ENCODE measurements at regions not wholly inside any gene's neighbourhood (a gene's known extent, or its start where the extent isn't known, plus 50 kb on each side); places are given as distances from the start of the nearest gene placed in this dataset.

DNA sequence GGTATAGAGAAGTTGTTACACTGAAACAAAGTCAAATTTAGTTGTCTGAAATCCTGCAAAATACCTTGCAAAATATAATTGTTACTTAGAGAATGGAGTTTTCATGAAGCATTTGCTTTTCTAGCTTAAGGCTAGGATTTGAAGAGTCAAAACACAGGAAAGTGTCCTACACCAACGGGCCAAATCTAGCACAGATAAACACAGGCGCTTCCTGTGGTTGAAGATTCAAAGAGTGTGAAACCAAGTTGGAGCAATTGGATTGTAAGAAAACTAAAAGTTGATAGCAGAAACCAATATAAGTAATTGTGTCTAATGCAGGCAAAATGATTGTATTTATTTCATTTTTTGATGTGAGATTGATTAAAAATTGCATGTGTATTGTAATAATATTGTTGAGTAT, 2002.5 kb upstream of the TENM3 start:
- intact Hi-C loops (cut with micrococcal nuclease; ENCODE audit: unreplicated experiment): no loop called here
- CTCF ChIA-PET (ENCODE audit: low intra/inter-chr PET ratio, low total read pairs): no interaction called here
- TF ChIP-seq CREB1 (IDR thresholded peaks at IDR 0.05): no peak
- no peak for TF ChIP-seq CREB1 (CRISPR knock-in tag; IDR thresholded peaks at IDR 0.05)
- no peak for TF ChIP-seq ZNF614 (CRISPR knock-in tag; IDR thresholded peaks at IDR 0.05; ENCODE audit: borderline replicate concordance)
- TF ChIP-seq ETV6 (CRISPR knock-in tag; conservative IDR thresholded peaks at IDR 0.05): no peak
- no peak for TF ChIP-seq KDM5B (CRISPR knock-in tag; IDR thresholded peaks at IDR 0.05; ENCODE audit: borderline replicate concordance)
- TF ChIP-seq, protein P1, sequence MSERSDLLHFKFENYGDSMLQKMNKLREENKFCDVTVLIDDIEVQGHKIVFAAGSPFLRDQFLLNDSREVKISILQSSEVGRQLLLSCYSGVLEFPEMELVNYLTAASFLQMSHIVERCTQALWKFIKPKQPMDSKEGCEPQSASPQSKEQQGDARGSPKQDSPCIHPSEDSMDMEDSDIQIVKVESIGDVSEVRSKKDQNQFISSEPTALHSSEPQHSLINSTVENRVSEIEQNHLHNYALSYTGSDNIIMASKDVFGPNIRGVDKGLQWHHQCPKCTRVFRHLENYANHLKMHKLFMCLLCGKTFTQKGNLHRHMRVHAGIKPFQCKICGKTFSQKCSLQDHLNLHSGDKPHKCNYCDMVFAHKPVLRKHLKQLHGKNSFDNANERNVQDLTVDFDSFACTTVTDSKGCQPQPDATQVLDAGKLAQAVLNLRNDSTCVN (CRISPR knock-in tag; IDR thresholded peaks at IDR 0.05; ENCODE audit: borderline replicate concordance): no peak
- TF ChIP-seq RBM22 (optimal IDR thresholded peaks at IDR 0.05; ENCODE audit: low read length): no peak
- TF ChIP-seq PRMT3 (CRISPR knock-in tag; IDR thresholded peaks at IDR 0.05; ENCODE audit: borderline replicate concordance, low read depth): no peak
- TF ChIP-seq ZNF749 (CRISPR knock-in tag; IDR thresholded peaks at IDR 0.05; ENCODE audit: borderline replicate concordance): no peak
- TF ChIP-seq ZNF672 (CRISPR knock-in tag; IDR thresholded peaks at IDR 0.05): no peak
- TF ChIP-seq ZBTB42 (CRISPR knock-in tag; IDR thresholded peaks at IDR 0.05): no peak
- no peak for TF ChIP-seq TEAD3 (CRISPR knock-in tag; optimal IDR thresholded peaks at IDR 0.05; ENCODE audit: borderline replicate concordance)
- TF ChIP-seq, protein P2, sequence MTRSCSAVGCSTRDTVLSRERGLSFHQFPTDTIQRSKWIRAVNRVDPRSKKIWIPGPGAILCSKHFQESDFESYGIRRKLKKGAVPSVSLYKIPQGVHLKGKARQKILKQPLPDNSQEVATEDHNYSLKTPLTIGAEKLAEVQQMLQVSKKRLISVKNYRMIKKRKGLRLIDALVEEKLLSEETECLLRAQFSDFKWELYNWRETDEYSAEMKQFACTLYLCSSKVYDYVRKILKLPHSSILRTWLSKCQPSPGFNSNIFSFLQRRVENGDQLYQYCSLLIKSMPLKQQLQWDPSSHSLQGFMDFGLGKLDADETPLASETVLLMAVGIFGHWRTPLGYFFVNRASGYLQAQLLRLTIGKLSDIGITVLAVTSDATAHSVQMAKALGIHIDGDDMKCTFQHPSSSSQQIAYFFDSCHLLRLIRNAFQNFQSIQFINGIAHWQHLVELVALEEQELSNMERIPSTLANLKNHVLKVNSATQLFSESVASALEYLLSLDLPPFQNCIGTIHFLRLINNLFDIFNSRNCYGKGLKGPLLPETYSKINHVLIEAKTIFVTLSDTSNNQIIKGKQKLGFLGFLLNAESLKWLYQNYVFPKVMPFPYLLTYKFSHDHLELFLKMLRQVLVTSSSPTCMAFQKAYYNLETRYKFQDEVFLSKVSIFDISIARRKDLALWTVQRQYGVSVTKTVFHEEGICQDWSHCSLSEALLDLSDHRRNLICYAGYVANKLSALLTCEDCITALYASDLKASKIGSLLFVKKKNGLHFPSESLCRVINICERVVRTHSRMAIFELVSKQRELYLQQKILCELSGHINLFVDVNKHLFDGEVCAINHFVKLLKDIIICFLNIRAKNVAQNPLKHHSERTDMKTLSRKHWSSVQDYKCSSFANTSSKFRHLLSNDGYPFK (CRISPR knock-in tag; IDR thresholded peaks at IDR 0.05; ENCODE audit: borderline replicate concordance): no peak
- Histone ChIP-seq H2AFZ (ENCODE audit: low read length) (no peak overlapping the region), H3K9ac (ENCODE audit: insufficient read depth, low read depth, low read length) (no peak overlapping the region), H3K4me1 (ENCODE audit: insufficient read depth, low read length) (no peaks in the 10 kb centered on the region), H3K27ac (ENCODE audit: extremely low read length, insufficient read depth, low read length) (no peak overlapping the region), H4K20me1 (ENCODE audit: insufficient read depth, low read length) (no peaks in the 10 kb centered on the region), H3K27me3 (ENCODE audit: control insufficient read depth in 1 of 2, insufficient read depth in 2 of 2, low read length in 2 of 2) (no peaks in the 10 kb centered on the region), H3K9me3 (ENCODE audit: low read length) (no peaks in the 10 kb centered on the region), H3K36me3 (replicated peaks in 1 of 2; ENCODE audit: control insufficient read depth in 1 of 2, insufficient read depth in 2 of 2, low read length in 2 of 2) (no peaks in the 10 kb centered on the region), H3K4me2 (ENCODE audit: low read depth, low read length) (no peak overlapping the region), H3K4me3 (replicated peaks in 1 of 3; ENCODE audit: insufficient read depth in 1 of 3, low read depth in 2 of 3, low read length in 3 of 3) (no peak overlapping the region), H3K79me2 (ENCODE audit: insufficient read depth, low read length) (no peaks in the 10 kb centered on the region)
- POLR2A ChIA-PET: no interaction called here
- 5% methylated on average over 2 of the region's 2 CpGs for WGBS (ENCODE audit: low lambda C conversion rate)
- FAIRE-seq: no peak
- in situ Hi-C loops (cut with HindIII; ENCODE audit: extremely low pct_ligation_motif_present, low pct_unique_long_range_greater_than_20kb): no loop called here
- no peak for ATAC-seq
- no peak for DNase-seq (ENCODE audit: low spot score)
- no TSS peak for BruUV-seq (replicated peaks)

All from HepG2 (cell line).